Astrocyte (in vitro differentiated cells and primary cell): ENCODE measurements at regions not wholly inside any gene's neighbourhood (a gene's known extent, or its start where the extent isn't known, plus 50 kb on each side); places are given as distances from the start of the nearest gene placed in this dataset.

Experiments
- DNase-seq: peaks from one replicate; pipeline ENCODE4 v3.0.0-alpha.2; 2010; ENCODE audit warnings: low read depth
- FAIRE-seq: peaks from 2 replicates; lab custom pipeline; 2011; peaks lifted over from hg19 to GRCh38; lab: Jason Lieb, UNC
- H2AFZ ChIP-seq: 2 replicates; pipeline ENCODE4 v1.6.0; 2012; ENCODE audit warnings: low read depth, low read length, inconsistent platforms
- H3K27ac ChIP-seq: 2 replicates; pipeline ENCODE4 v1.5.1; 2011; ENCODE audit warnings: low read depth, low read length, inconsistent platforms
- H3K27me3 ChIP-seq: 2 replicates; pipeline ENCODE4 v1.6.0; 2011; ENCODE audit warnings: low read length, inconsistent platforms; ENCODE audit not compliant: insufficient read depth
- H3K36me3 ChIP-seq: 2 replicates; pipeline ENCODE4 v1.5.1; 2011; ENCODE audit warnings: low read length, inconsistent platforms; ENCODE audit not compliant: insufficient read depth
- H3K4me1 ChIP-seq: 2 replicates; pipeline ENCODE4 v1.5.1; 2011; ENCODE audit warnings: low read length, inconsistent platforms; ENCODE audit not compliant: insufficient read depth
- H3K4me2 ChIP-seq: 2 replicates; pipeline ENCODE4 v1.6.0; 2012; ENCODE audit warnings: low read length, inconsistent platforms
- H3K4me3 ChIP-seq: 2 replicates; pipeline ENCODE4 v1.5.1; 2011; ENCODE audit warnings: low read depth, mild to moderate bottlenecking, low read length, inconsistent platforms; ENCODE audit not compliant: insufficient read depth
- H3K79me2 ChIP-seq: 2 replicates; pipeline ENCODE4 v1.6.0; 2012; ENCODE audit warnings: mild to moderate bottlenecking, low read length, inconsistent platforms; ENCODE audit not compliant: insufficient read depth
- H3K9ac ChIP-seq: 2 replicates; pipeline ENCODE4 v1.6.0; 2012; ENCODE audit warnings: mild to moderate bottlenecking, low read length, inconsistent platforms
- H3K9me3 ChIP-seq: 2 replicates; pipeline ENCODE4 v1.5.1; 2012; ENCODE audit warnings: low read depth, mild to moderate bottlenecking, low read length, inconsistent platforms; ENCODE audit not compliant: insufficient read depth
- H4K20me1 ChIP-seq: 2 replicates; pipeline ENCODE4 v1.6.0; 2012; ENCODE audit warnings: low read length, inconsistent platforms; ENCODE audit not compliant: insufficient read depth
- H3K27ac Mint-ChIP-seq: one replicate; pipeline ENCODE4 v1.8.0; 2021; ENCODE audit warnings: mild to moderate bottlenecking, mixed read lengths; ENCODE audit not compliant: unreplicated experiment
- H3K27me3 Mint-ChIP-seq: one replicate; pipeline ENCODE4 v1.8.0; 2021; ENCODE audit warnings: low read depth, mixed read lengths; ENCODE audit not compliant: unreplicated experiment
- H3K36me3 Mint-ChIP-seq: one replicate; pipeline ENCODE4 v1.8.0; 2021; ENCODE audit warnings: low read depth, mixed read lengths; ENCODE audit not compliant: unreplicated experiment
- H3K4me1 Mint-ChIP-seq: one replicate; pipeline ENCODE4 v1.8.0; 2021; ENCODE audit warnings: low read depth, mixed read lengths; ENCODE audit not compliant: unreplicated experiment
- H3K4me3 Mint-ChIP-seq: one replicate; pipeline ENCODE4 v1.8.0; 2021; ENCODE audit warnings: mild to moderate bottlenecking, moderate library complexity, mixed read lengths; ENCODE audit not compliant: unreplicated experiment
- H3K9me3 Mint-ChIP-seq: one replicate; pipeline ENCODE4 v1.8.0; 2021; ENCODE audit warnings: mild to moderate bottlenecking, mixed read lengths; ENCODE audit not compliant: unreplicated experiment
- CTCF ChIP-seq: IDR thresholded peaks from 2 replicates; pipeline ENCODE4 v1.5.1; 2011; ENCODE audit warnings: low read depth, mild to moderate bottlenecking, inconsistent platforms, low read length, moderate library complexity; ENCODE audit not compliant: insufficient read depth
- EZH2 ChIP-seq: IDR thresholded peaks from 2 replicates; pipeline ENCODE4 v1.6.1; 2012; ENCODE audit warnings: mild to moderate bottlenecking, low read length, inconsistent platforms; ENCODE audit not compliant: insufficient read depth

GRCh38 chr9:90088856-90089255 is 484.0 kb downstream of the GADD45G start:
- H3K4me3 ChIP-seq: no peak overlapping the region
- Mint-ChIP-seq H3K36me3 (no peaks in the 10 kb centered on the region), H3K9me3 (peaks cover 5% of the 10 kb centered on the region), H3K27ac (no peak overlapping the region), H3K4me3 (no peak overlapping the region), H3K27me3 (peaks cover 24% of the 10 kb centered on the region), H3K4me1 (no peaks in the 10 kb centered on the region)
- no peaks in the 10 kb centered on the region for H4K20me1 ChIP-seq
- no peaks in the 10 kb centered on the region for H3K9me3 ChIP-seq
- H3K36me3 ChIP-seq: no peaks in the 10 kb centered on the region
- H3K4me2 ChIP-seq: no peak overlapping the region
- no peaks in the 10 kb centered on the region for H3K79me2 ChIP-seq
- DNase-seq (no peak), FAIRE-seq (no peak)
- no peak overlapping the region for H3K9ac ChIP-seq
- H3K4me1 ChIP-seq: no peaks in the 10 kb centered on the region
- H3K27ac ChIP-seq: no peak overlapping the region
- H3K27me3 ChIP-seq: no peaks in the 10 kb centered on the region
- no peak overlapping the region for H2AFZ ChIP-seq
- no peak for TF ChIP-seq EZH2
- no peak for TF ChIP-seq CTCF

- Mint-ChIP-seq H3K9me3 (peaks cover 5% of the 10 kb centered on the region), H3K27me3 (peaks cover 25% of the 10 kb centered on the region), H3K36me3 (no peaks in the 10 kb centered on the region), H3K4me3 (no peak overlapping the region), H3K4me1 (peaks cover 4% of the 10 kb centered on the region), H3K27ac (no peak overlapping the region)
- Histone ChIP-seq H3K27ac (no peak overlapping the region), H3K27me3 (peaks cover 5% of the 10 kb centered on the region), H3K4me1 (no peaks in the 10 kb centered on the region), H3K79me2 (no peaks in the 10 kb centered on the region), H3K4me3 (no peak overlapping the region), H2AFZ (no peak overlapping the region), H3K9me3 (no peaks in the 10 kb centered on the region), H3K36me3 (no peaks in the 10 kb centered on the region), H3K9ac (no peak overlapping the region), H3K4me2 (no peak overlapping the region), H4K20me1 (no peaks in the 10 kb centered on the region)
- TF ChIP-seq CTCF: no peak
- TF ChIP-seq EZH2: no peak
- DNase-seq (no peak), FAIRE-seq (no peak)
Measured at GRCh38 chr9:90090997-90091396, 486.2 kb downstream of the GADD45G start.

- FAIRE-seq: no peak
- Histone ChIP-seq H3K9me3 (no peaks in the 10 kb centered on the region), H3K27ac (no peak overlapping the region), H3K79me2 (no peaks in the 10 kb centered on the region), H3K4me1 (no peaks in the 10 kb centered on the region), H3K4me2 (no peak overlapping the region), H4K20me1 (no peaks in the 10 kb centered on the region), H3K4me3 (no peak overlapping the region), H3K9ac (no peak overlapping the region), H3K36me3 (no peaks in the 10 kb centered on the region), H3K27me3 (peaks cover 9% of the 10 kb centered on the region), H2AFZ (no peak overlapping the region)
- Mint-ChIP-seq H3K27me3 (peaks cover 26% of the 10 kb centered on the region), H3K4me3 (no peak overlapping the region), H3K27ac (no peak overlapping the region), H3K4me1 (peaks cover 4% of the 10 kb centered on the region), H3K9me3 (peaks cover 5% of the 10 kb centered on the region), H3K36me3 (no peaks in the 10 kb centered on the region)
- TF ChIP-seq CTCF (no peak), EZH2 (no peak)
- DNase-seq: no peak
Measured at GRCh38 chr9:90092508-90092907, 487.7 kb downstream of the GADD45G start.
